ENCODE measurements at regions not wholly inside any gene's neighbourhood (a gene's known extent, or its start where the extent isn't known, plus 50 kb on each side); places are given as distances from the start of the nearest gene placed in this dataset.

GRCh38 chr6:145063091-145063490 lies 672.2 kb downstream of the EPM2A start:
- TF ChIP-seq POLR2AphosphoS5 (IDR thresholded peaks at IDR 0.05) (no peak), CTCF (IDR thresholded peaks at IDR 0.05) (no peak), EP300 (IDR thresholded peaks at IDR 0.05) (no peak), POLR2A (IDR thresholded peaks at IDR 0.05) (no peak)

All from suprapubic skin (tissue), 4 donors.